GM19043 (cell line): ENCODE measurements at regions not wholly inside any gene's neighbourhood (a gene's known extent, or its start where the extent isn't known, plus 50 kb on each side); places are given as distances from the start of the nearest gene placed in this dataset.

Source experiments
- ATAC-seq: cut with Tn5 transposase; IDR thresholded peaks from one replicate; pipeline ENCODE4 v1.9.1; 2021; ENCODE audit warnings: low read depth; ENCODE audit not compliant: unreplicated experiment

DNA sequence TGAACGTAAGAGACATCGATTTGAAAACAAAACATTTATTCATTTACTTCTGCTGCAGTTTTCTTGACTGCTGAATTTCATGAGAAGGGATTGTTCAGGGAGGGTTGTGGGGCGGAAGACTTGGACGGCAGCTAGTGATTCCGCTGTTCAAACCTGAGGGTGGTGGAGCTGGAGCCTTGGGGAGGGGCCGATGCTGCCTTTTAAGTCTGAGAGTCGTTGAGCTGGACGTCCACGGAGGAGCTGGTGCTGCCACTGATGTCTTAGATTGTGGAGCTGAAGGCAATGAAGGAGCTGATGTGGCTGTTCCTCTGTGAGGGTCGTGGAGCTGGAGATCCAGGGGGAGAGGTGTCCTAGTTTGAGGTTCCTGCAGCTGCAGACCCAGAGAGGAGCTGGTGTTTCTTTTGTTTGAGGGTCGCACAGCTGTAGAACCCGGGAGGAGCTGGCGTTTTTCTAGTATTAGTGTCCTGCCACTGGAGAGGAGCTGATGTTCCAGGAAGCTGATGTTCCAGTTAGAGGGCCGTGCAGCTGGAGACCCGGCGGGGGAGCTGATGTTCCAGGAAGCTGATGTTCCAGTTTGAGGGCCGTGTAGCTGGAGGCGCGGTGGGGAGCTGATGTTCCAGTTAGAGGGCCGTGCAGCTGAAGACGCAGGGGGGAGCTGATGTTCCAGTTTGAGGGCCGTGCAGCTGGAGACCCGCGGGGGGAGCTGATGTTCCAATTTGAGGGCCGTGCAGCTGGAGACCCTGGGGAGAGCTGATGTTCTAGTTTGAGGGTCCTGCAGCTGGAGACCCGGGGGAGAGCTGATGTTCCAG lies 150.9 kb downstream of the RTP5 start:
- ATAC-seq = no peak

DNA sequence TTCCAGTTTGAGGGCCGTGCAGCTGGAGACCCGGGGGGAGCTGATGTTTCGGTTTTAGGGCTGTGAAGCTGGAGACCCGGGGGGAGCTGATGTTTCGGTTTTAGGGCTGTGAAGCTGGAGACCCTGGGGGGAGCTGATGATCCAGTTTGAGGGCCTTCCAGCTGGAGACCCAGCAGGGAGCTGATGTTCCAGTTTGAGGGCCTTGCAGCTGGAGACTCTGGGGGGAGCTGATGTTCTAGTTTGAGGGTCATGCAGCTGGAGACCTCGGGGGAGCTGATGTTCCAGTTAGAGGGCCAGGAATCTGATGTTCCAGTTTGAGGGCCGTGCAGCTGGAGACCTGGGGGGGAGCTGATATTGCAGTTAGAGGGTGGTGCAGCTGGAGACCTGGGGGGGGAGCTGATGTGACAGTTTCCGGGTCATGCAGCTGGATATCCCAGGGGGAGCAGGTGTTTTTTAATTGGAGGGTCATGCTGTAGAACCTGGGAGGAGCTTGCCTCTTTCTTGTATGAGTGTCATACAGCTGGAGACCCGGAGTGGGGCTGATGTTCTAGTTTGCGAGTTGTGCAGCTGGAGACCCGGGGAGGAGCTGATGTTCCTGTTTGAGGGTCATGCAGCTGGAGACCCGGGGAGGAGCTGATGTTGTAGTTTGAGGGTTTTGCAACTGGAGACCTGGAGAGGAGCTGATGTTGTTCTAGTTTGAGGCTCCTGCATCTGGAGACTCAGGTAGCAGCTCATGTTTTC lies 153.2 kb downstream of the RTP5 start:
- no peak for ATAC-seq

DNA sequence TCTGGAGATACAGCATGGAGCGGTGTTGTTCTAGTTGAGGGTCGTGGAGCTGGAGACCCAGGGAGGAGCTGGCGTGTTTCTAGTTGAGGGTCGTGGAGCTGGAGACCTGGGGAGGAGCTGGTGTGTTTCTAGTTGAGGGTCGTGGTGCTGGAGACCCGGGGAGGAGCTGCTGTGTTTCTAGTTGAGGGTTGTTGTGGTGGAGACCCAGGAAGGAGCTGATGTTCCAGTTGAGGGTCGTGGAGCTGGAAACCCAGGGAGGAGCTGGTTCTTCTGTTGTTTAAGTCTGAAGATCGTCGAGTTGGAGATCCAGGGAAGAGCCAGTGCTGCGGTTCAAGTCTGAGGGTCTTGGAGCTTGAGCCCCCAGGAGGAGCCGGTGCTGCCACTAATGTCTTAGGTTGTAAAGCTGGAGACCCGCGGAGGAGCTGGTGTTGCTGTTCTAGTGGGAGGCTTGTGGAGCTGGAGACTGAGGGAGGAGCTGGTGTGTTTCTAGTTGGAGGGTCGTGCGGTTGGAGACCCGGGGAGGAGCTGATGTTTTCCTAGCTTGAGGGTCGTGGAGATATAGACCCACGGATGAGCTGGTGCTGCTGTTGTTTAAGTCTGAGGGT lies 155.3 kb downstream of the RTP5 start:
- no peak for ATAC-seq

DNA sequence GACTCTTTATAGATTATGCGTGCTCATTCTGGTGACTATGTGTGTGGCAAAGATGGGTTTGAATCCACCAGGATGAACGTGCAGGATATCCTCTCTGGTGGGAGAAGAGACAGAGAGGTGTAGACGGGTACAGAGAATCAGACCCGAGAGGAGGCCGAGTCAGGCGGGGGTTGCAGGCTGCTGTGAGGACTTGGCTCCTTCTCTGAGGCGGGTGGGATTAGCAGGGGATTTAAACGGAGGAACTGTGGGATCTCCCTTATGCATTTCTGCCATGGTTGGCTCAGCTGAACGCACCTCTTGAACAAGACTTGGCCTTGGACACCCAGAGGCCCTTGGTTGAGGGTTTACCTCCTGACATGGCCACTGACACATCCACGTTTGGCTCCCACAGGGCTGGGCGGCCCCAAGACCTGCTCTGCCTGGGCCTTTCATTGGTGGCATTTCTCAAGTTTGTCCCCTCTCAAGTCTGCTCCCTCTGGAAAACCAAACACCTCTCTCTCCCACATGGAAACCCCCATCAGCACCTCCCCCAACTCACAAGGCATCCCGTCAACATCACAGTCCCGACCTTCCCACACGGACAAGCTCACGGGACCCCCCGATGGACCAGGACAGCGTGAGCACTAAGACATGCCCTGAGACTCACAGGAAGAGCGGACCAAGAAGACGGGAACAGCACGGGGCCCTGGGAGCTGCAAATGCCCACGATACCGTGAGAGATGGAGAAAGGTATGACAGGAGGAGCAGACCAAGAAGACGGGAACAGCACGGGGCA lies 158.3 kb downstream of the RTP5 start:
- no peak for ATAC-seq

DNA sequence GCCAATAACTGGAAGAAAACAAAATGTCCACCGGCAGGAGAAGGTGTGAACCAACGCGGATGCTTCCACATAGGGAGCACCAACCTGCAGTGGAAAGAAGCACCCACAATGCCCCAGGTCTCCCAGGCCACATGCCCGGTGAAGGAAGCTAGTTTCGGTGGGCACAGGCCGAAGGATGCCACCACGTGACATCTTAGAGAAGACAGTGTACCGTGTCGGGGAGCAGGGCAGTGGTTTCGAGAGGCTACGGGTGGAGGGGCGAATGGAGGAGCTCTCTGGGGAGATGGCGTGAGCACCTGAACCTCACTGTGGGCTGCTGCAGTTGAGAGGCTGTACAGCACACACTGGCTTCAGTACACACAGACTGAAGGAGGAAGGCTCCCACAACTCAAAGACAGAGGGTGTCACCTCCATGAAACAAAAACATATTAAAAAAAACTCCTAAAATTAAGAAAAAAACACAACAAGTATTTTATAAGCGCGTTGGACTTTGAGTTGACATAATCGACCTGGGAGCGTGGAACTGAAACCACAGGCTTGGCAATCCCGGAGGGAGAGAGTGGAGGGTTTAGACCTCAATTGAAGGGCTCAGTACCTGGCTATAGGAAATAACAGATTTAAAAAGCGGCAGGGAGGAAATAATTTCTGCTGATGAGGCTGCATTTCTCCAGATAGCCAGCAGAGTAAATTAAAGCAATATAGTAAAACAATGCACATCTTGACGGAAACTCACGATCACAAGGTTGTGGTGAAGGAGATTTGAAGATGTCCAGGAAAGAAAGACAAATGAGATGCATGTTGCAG lies 160.1 kb downstream of the RTP5 start:
- no peak for ATAC-seq

DNA sequence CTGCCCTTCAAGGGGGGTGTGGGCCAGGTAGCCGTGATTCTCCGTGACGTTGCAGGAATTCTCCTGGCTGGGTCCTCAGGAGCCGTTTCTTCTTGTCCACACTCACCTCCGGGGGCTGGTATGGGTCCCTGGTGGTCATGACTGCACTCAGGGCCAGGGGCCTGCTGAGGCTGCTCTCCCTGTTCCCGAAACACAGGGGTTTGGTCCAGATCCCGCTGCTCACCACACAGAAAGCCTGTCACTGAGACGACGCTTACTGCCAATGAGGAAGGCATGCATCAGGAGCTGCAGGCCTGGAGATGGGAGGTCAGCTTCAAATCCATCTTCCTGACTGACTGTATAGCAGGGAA lies 160.7 kb downstream of the RTP5 start:
- no peak for ATAC-seq

- no peak for ATAC-seq
Measured at GRCh38 chr2:242030858-242031257, 161.3 kb downstream of the RTP5 start.

- ATAC-seq = no peak
Measured at GRCh38 chr2:242031481-242032019, 162.0 kb downstream of the RTP5 start.

DNA sequence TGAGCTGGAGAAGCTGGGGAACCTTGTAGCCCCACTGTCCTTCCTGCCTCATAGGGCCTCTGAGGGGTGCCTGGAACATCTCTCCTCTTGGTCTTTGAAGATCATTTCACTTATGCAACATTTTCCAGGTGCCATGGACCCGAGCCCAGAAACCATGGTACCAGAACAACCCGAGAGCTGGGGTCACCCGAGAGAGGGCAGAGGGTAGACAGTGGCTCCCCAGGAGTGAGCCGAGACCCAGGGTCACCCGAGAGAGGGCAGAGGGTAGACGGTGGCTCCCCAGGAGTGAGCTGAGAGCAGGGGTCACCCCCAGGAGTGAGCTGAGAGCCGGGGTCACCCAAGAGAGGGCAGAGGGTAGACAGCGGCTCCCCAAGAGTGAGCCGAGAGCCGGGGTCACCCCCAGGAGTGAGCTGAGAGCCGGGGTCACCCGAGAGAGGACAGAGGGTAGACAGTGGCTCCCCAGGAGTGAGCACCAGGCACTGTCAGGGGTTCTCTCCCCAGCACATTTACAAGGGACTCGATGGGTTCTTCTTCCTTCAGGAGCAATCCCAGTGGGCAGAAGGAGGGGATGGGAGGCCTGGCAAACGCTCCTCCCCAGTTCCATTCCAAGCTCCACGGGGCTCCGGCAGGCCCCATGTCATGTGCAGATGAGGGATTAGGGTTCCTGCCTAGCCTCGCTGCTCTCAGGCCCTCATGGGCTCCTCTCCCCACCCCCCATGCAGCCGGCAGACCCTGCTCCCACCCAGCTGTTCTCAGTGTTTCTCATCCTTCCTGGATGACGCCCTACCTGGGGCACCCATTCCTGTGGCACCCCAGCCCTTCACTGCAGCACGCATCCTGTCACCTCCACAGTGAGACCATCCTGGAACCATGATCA lies 163.5 kb downstream of the RTP5 start:
- ATAC-seq = no peak

GRCh38 chr2:242034138-242034537 lies 164.6 kb downstream of the RTP5 start:
- ATAC-seq = no peak

- ATAC-seq = no peak
Measured at GRCh38 chr2:242034996-242035814, 165.7 kb downstream of the RTP5 start.

- ATAC-seq = no peak
Measured at GRCh38 chr2:242035858-242036652, 166.5 kb downstream of the RTP5 start.

DNA sequence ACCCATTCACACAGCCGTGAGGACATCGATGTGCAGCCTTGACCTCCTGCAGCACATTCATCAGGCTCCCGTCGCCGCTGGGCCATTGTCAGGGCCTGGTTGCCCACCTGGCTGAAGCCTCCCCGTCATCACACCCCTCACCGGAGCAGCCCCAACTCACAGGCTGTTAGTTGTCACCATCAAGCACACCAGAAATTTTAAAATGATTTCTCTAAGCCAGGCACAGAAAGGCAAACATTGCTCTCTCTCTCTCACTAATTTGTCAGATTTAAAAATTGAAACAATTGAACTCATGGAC lies 167.1 kb downstream of the RTP5 start:
- ATAC-seq = no peak

DNA sequence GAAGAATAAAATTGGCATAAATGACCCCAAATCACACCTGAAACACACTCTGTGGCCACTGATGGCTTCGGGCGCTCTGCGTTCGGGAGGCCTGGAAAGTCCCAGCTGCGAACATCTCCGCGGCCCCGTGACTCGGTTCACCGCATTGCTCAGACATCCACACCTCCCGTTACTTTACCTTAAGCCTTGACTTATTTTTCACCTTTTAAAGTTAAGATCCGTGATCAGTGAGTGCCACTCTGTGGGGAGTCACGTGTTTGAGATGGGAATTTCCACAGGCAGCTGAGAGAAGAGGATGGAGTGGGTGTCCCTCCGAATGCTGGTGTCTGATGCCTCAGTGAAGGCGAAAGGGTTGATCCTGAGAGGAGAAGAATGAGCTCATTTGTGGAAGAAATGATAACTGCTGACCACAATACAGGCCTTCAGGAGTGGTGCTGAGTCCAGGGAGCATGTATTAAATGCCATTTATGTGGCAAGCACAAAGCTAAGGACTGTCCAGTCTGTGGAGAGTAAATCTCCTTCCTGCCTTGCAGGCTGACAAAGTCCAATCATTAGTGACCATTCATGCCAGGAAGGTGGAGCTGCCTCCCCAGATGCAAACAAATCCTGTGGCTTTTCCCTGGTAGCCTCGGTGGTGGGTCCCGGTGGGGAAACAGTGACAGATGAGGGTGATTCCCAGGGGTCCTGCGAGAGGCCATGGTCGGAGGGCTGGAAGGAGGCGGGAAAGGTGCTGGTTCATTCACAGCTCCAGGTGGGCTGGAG lies 168.8 kb downstream of the RTP5 start:
- ATAC-seq = no peak

GRCh38 chr2:242038928-242039341 lies 169.4 kb downstream of the RTP5 start:
- no peak for ATAC-seq

DNA sequence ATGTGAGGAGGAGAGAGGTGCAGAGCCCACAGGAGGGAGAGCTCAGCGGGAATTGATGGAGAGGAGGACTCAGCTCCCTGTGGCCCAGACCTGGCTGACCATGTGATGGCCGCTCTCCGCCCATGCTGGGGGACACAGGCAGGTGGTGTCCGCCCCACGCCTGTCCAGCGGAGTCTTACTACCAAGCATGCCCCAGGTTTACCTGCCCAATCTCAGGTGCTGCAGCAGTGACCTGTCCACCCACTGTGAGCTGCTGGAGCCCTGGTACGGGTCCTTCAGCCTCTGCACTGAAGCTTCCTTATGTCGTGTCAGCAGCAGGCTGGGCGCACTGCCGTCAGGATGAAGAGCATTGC lies 170.8 kb downstream of the RTP5 start:
- no peak for ATAC-seq

- ATAC-seq = no peak
Measured at GRCh38 chr2:242040681-242041080, 171.2 kb downstream of the RTP5 start.
